Amygdala (tissue), 56 donors: ENCODE measurements at regions not wholly inside any gene's neighbourhood (a gene's known extent, or its start where the extent isn't known, plus 50 kb on each side); places are given as distances from the start of the nearest gene placed in this dataset.
"Not testable (repeated sequence)": the region's sequence is repeated elsewhere in the genome, so short reads cannot be mapped to it uniquely, and the experiment has no call there.

Source experiments
- DNase-seq, 56 donors: peaks; one replicate each; lab custom pipeline; 2025; lab: John Stamatoyannopoulos, UW

DNA sequence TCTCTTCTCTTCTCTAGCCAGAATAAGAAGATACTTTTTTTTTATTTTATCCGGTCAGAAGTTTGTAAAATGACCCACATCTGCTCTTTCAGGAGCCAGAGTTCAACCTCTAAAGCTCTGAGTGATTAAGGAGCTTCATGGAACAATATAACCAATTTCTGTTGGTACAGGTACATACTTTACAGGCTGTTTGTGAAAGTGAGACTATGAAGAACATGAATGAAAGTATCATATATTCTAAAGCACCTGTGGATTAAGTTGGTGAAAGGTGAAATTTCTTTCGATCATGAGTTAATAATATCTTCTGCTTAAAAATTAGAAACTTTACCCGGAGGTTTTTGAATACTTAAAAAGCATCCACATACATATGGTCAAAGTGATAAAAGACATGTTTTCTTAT, 65.2 kb downstream of the DMRT2 start:
- DNase-seq: no peak

DNA sequence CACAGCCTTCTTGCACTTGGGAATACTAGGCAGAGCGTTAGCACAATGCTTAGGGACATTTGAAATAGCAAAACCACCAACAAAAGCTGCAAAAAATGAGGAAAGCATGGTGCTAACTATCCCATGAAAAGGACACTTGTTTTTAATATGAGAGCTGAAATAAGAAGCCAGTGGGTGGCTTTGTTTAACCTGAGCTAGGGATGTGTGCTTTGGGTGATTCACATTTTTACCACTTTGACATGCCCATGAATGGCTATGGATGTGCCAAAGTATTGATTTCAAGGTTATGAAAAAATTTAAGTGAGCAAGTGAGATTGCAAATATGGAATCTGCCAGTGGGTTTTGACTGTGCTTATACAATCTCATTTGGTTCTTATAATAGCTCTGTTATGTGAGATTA, 67.3 kb downstream of the DMRT2 start:
- no peak for DNase-seq

DNA sequence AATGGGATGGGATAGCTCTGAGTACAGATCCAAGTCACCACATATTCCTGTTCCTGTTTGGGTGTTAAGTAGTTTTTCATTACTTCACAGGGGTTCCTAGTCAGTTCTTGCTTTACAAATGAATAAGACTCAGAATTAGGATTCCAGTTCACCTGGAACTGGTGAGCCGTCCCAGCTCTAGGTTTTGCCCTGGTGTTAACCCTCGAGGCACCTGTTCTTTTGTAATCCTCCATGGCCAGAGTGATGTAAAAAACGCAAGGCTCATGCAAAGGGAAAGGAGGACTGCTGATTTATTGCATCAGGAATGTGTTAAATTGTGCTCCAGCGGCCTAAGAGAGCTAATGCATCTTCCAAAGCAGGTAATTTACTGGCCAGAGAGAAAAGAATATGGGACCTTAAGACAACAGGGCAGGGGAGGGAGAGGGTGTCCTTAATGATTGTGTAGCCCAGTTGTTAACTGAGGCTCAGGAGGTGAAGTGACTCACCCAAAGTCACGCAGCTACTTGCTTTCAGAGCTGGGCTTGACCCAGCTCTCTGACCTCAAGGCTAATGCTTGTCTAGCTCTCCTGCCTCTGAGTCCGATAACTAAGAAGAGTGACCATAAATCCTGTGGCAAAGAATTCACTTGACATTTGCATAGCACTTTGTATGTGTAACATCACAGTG, 70.5 kb downstream of the DMRT2 start:
- no peak for DNase-seq

DNA sequence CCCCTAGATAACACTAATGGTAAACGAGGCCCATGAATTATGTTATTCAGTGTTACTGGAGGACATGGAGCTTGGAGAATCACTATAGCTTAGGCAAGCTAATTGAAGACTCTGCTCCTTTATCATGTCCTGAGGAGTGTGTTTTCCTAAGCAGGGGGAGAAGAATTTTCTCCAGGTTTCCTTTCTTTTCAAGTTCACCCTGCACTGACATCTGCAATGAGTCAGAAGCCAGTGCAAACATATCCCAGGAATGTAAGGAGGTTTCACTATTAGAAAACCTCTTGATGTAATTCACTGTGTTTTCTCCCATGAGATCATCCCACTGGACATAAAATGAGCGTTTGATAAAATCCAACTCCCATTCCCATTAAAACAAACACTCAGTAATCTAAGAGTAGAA, 75.6 kb downstream of the DMRT2 start:
- DNase-seq: no peak

DNA sequence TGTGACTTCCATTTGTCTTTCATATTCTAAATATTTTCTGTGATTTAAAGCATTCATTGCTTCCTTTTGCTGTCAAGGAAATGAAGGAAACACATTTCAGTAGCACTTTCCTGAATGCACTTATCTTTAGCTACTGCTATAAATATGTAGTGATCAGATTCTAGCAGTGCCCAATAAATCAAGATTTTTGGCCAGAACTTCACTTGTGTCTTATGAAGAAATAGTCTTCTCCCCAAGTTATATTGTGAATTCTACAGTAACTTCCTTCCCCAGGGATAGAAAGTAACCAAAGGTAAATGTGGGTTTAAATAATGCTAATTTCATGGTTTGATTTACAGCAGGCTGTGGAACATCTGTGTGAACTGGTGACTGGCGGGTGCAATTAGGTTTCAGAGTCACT, 77.9 kb downstream of the DMRT2 start:
- no peak for DNase-seq

DNA sequence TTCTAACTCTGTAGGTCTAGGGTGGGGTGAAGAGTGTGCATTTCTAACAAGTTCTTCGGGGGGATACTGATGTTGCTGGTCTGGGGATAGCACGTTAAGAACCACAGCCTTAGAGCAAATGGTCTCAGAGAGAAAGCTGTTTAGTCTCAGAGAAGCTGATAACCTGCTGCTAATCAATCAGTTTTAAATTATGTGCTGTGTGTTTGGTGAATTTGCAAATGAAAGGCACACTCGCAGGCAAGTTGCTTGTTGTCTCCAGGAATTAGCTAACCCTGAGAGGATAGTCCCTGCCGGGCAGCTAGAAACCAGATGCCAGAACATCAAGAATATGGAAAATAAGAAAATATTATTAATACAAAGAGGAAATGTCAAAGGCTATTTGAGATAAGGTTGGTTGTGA, 79.2 kb downstream of the DMRT2 start:
- no peak for DNase-seq

DNA sequence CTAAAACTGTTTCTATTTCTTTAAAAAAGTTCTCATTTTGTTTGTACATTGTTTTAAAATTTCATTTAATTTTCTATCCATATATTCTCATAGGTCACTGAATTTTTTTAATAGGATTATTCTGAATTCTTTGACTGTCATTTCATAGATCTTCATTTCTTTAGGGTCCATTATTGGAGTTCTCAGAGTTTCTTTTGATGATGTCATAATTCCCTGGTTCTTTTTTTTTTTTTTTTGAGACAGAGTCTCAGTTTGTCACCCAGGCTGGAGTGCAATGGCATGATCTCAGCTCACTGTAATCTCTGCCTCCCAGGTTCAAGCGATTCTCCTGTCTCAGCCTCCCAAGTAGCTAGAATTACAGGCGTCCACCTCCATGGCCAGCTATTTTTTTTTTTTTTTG, 89.9 kb downstream of the DMRT2 start:
- DNase-seq: no peak

DNA sequence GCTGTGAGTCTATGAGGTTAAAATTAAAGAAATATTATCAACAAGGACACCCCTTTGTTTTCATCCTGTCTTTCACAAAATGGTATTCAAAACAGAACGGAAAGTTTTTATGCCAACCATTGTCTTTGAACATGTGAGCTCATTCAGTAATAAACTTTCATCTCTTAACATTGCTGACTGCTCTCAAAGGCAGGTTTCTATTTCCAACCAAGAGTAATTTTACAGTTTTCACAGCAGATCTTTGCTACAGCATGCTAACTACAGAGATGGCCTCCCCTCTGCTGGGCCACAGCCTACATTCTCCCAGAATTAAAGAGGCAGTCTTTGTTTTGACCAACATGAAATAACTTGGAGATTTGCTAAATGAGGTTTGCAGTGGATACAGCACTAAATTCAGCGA, 101.5 kb downstream of the DMRT2 start:
- no peak for DNase-seq

DNA sequence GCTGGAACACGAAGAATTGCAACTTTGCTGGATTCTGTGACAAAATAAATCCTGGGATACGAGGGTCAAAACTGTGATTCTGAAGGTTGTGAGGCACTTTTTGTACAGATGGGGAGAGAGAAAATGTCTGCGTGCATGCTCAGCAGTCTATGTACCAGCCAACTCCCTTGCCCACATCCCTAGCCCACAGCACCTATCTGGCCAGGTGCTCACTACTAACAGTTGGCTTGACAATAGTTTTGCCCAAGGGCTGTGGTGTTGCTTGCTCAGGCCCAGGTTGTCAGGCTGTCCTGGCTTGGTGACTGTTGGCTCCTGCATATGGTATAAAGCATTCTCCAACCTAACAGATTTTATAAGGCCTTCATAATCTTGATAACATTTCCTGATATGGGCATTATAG, 102.0 kb downstream of the DMRT2 start:
- no peak for DNase-seq

DNA sequence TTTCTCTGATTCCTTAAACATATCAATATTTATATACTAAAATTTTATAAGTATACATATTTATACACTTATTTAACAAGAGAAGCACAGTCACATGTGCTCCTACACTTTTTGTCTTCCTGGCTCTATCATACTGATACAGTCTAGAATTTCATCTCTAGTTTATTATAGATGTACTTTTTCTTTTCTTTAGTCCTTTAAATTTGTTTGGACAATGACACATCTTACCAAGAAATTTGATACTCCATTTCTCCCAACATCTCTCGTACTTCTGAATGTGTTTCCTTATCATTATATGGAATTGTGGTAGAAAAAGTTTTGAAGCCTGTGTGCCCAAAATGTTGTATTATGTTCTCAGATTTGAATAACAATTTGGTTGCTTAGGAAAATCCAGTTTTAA, 104.6 kb downstream of the DMRT2 start:
- no peak for DNase-seq

DNA sequence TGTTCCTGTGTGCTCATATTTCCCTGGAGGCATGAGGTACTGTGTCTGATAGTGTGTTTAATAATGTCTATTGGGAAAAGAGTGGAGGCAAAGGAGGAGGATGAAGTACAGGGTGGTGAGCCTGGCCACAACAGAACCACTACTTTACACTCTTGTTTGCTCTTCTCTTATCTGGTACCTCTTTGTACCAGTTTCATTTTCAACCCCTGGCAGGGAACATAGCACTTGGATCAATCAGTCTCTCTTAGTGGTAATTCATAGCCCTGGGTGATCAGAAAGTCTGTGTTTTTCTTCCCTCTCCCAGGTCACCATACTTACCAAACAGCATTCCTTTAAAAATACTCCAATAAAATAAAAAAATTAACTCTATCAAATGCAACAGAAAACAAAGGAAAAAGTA, 105.4 kb downstream of the DMRT2 start:
- no peak for DNase-seq

DNA sequence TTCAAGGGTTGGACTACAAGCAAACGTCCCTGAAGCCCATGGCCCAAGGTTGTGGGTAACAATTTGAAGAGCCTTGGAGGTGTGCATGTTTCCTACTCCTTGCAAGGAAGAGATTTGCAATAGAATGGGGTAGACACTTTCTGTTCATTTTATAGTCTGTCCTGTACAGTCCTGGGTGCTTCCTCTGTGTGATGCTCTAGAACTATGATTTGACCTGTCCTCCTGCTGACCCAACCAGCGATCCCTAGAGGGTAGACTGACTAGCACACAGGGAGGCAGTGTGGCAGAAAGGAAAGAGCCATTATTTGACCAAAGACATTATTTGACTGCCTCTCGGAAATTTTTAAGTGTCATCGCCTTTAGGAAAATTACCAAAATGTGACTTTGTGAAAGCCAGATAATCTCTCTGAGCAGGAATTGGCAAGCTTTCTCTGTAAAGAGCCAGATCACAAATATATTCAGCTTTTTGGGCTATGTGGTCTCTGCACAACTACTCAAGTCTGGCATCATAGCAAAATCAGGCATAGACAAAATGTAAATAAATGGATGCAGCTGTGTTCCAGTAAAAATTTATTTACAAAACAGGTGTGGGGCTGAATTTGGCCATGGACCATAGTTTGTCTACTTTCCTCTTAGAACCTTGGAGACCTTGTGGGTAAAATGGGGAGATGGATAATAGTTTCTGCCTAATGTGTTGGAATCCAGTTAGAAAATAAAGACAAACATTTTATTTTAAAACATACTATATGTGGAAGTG, 106.8 kb downstream of the DMRT2 start:
- no peak for DNase-seq

DNA sequence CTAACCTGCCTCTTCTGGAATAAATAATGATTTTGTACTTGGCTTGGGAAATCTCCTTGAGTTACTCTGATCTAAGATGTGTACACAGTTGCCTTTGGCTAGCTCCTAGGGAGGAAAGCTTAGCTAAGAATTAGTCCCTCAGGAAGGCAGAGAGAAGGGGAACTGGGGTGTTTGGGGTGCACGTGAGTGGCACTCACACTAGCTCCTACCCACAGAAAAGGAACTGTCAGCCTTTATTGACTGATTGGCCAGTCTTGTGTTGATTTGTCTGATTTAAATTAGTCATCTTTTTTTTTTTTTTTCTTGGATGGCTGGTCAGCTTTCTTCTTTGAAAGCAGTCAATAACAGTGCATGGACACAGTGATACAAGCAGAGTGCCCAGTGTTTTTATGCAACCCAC, 107.7 kb downstream of the DMRT2 start:
- DNase-seq: no peak

DNA sequence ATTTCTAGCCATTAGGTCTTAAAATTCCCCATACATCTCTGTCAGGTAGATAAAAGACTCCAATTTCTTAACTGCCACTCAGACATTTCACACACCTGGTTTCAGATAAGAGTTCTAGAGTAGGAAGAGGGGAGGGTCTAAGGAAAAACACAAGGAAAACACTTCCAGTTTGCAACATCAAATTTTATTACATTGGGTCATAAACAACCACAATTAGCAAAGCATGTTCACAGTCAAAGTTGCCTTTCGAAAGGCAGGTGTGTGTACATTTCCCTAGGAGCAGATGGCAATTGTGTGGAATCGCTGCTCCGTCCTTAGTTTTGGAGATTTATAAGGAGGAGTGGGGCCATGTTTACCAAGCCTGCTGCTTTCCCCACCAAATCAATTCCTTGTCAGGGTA, 120.8 kb downstream of the DMRT2 start:
- no peak for DNase-seq

DNA sequence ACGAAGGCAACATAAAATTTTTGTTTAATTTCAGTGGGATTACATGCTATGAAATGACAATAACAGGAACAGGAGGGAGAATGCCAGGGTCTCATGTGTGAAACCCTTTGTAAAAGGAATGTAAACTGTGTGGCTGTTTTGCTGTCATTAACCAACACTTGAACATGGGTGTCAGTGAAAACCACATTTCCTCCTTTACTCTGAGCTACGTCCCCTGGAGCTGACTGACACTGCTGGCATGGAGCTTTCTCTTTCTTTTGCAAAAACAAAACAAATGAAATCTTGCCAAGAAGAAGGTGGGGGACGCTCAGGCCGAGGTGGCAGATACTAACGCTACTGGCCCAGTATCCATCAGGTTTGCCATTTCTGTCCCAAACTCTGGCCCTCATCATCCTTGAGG, 121.4 kb downstream of the DMRT2 start:
- no peak for DNase-seq

DNA sequence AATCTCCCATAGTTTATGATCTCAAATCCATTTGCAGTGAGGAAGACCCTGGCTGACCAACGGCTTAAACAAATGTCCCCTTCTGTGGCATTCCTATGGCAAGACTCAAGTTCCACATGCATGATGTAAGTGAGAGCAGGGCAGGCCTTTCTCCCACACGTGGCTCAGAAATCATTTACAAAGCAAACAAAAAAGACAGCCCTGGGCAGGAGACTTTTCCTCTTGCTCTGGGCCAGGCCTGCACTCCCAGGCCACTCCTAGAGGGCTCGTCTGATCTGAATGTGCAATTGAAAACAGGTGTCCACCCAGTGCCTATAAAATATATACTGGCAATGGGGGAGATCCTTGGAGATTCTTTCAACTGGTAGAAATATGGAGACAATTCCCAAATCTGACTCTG, 123.1 kb downstream of the DMRT2 start:
- no peak for DNase-seq

DNA sequence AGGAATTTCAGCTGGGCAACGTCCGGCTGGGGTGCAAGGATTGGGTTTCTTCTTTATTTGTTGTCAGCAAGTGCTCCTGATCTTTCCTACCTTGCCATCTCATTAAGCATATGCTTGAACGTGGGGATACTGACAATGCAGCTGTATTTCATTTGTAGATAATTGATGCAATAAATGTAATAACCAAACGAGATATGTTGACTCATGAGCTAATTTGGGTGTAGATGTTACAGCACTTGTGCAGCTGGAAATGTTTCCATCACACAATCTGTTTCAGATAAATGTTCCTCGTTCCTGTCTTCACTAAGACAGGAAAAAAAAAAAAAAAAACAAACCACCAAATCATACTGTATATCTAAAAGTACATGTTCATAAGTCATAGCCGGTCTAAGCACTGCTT, 123.8 kb downstream of the DMRT2 start:
- no peak for DNase-seq

DNA sequence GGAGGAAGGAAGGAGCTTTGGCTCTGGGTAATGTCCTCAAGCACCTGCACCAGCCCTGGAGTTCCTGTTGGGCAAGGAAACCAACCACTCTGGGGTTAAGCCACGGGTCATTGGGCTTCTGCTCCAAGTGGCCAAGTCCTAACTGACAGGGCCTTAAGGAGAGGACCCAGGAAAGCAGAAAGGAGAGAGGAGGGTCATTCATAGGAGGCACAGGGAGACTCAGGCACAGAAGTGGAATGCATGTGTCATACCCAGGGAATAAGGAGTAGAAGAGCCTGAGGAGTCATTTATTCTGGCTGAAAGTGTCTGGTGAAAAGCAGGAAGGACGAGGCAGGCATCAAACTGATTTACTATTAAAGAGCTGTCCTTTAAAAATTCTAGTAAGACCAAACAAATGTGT, 129.2 kb downstream of the DMRT2 start:
- DNase-seq: no peak

DNA sequence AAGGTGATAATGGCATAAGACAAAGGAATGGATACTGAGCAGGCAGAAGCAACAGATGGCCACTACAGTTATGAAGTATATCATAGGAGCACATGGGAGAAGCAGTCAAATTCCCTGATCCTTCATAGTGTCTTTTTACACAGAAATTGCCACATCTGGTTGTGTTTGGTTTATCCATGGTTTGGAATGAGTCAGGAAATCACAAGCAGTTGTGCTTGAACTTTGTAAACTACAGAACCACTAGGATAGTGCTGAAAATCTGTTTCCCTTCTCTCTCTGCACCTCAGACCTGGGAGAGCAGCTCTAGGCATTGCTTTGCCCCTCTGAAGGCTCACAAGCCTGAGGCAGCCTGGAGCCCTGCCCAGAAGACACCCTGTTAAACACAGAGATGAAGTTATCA, 134.0 kb downstream of the DMRT2 start:
- DNase-seq: no peak

DNA sequence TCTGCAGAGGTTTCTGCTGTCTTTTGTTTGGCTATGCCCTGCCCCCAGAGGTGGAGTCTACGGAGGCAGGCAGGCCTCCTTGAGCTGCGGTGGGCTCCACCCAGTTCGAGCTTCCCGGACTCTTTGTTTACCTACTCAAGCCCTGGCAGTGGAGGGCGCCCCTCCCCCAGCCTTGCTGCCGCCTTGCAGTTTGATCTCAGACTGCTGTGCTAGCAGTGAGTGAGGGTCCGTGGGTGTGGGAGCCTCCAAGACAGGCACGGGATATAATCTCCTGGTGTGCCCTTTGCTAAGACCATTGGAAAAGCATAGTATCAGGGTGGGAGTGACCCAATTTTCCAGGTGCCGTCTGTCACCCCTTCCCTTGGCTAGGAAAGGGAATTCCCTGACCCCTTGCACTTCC, 137.0 kb downstream of the DMRT2 start:
- DNase-seq: not testable (repeated sequence)

DNA sequence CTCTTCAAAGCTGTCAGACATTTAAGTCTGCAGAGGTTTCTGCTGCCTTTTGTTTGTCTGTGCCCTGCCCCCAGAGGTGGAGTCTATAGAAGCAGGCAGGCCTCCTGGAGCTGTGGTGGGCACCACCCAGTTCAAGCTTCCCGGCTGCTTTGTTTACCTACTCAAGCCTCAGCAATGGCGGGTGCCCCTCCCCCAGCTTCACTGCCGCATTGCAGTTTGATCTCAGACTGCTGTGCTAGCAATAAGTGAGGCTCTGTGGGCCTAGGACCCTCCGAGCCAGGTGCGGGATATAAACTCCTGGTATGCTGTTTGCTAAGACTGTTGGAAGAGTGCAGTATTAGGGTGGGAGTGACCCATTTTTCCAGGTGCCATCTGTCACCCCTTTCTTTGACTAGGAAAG, 145.5 kb downstream of the DMRT2 start:
- not testable (repeated sequence) for DNase-seq

DNA sequence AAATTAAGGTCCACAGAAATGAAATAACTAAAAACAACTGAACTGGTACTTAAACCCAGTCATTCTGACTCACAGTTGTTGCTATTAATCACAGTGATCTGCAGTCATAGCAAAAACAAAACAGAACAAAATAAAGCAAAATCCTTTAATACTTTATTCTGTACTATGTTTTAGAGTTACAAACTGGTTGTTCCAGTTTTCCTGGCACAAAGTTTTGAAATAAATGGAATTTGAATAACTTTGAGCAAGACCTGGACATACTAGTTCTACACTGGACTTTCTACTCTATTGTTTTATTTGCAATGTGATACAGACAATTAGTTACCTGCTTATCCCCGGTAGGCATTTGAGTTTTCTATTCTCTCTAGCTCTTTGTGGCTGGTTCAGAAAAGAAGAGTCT, 147.9 kb downstream of the DMRT2 start:
- no peak for DNase-seq

DNA sequence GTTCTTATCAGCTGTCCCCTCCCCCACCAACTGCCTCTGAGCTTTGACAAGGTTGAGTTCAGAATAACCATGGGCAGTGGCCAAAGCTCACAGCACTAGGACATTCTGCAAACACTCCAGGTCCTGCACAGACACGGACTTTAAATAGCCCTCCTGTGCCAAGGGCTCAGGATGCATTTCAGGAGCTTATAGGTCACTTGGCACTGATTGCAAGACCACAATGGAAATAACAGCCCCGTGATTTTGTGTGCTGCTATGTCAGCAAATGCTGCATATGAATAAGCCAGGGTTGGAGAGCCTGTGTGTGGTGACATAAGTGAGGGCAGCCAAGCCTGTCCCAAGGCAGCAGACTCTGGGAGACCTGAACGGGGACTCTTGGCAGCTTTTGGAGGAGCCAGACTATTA, 150.7 kb downstream of the DMRT2 start:
- DNase-seq: no peak
